Upper lobe of left lung (tissue), 4 donors: ENCODE measurements at regions not wholly inside any gene's neighbourhood (a gene's known extent, or its start where the extent isn't known, plus 50 kb on each side); places are given as distances from the start of the nearest gene placed in this dataset.

Experiments
- CTCF ChIP-seq, 6 experiments: fragments of 450-650 bp in 4 of 6; fragments of 200-600 bp in 2 of 6; sonication (generic) in 2 of 6; IDR thresholded peaks; one replicate each; pipeline ENCODE4 v1.5.1; 2016 to 2019; ENCODE audit warnings: antibody characterized with exemption in 6 of 6
- POLR2A ChIP-seq, 4 donors: fragments of 450-650 bp; IDR thresholded peaks; one replicate each; pipeline ENCODE4 v1.5.1; 2016 to 2017; ENCODE audit warnings: antibody characterized with exemption in 4 of 4, mild to moderate bottlenecking in 2 of 4
- POLR2AphosphoS5 ChIP-seq, 2 donors: sonication (generic); formaldehyde crosslinking; IDR thresholded peaks; one replicate each; pipeline ENCODE4 v1.5.1; 2017; ENCODE audit warnings: antibody characterized with exemption in 2 of 2

- no peak for TF ChIP-seq CTCF (IDR thresholded peaks at IDR 0.05)
- TF ChIP-seq POLR2AphosphoS5 (IDR thresholded peaks at IDR 0.05) = no peak
- no peak for TF ChIP-seq POLR2A (IDR thresholded peaks at IDR 0.05)
These were observed 264.1 kb downstream of the SEC23A start for GRCh38 chr14:38838979-38839323.
